AG04449 (cell line): ENCODE measurements at regions not wholly inside any gene's neighbourhood (a gene's known extent, or its start where the extent isn't known, plus 50 kb on each side); places are given as distances from the start of the nearest gene placed in this dataset.

ENCODE experiments used
- CTCF ChIA-PET: fragments of 350-600 bp; formaldehyde crosslinking; extraction: SDS; loops from one replicate; lab custom pipeline; 2021; ENCODE audit warnings: antibody characterized with exemption; lab: Yijun Ruan, JAX
- POLR2A ChIA-PET: fragments of 400-600, 350-600 bp; formaldehyde crosslinking; extraction: SDS; loops from one replicate; lab custom pipeline; 2020; ENCODE audit warnings: antibody characterized with exemption, inconsistent platforms; lab: Yijun Ruan, JAX
- DNase-seq: peaks from one replicate; pipeline ENCODE4 v3.0.0-alpha.2; 2010; ENCODE audit warnings: low read depth, low spot score
- H3K4me3 ChIP-seq: 2 replicates; pipeline ENCODE4 v1.5.1; 2011; ENCODE audit warnings: low read depth, mild to moderate bottlenecking, control low read depth, low read length
- TF ChIP-seq, protein P1 (sequence below): IDR thresholded peaks from one replicate; pipeline ENCODE4 v1.5.1; 2011; ENCODE audit warnings: mild to moderate bottlenecking, moderate library complexity, low read length, control low read depth, inconsistent platforms; ENCODE audit not compliant: insufficient read depth; ENCODE audit errors: missing control alignments

DNA sequence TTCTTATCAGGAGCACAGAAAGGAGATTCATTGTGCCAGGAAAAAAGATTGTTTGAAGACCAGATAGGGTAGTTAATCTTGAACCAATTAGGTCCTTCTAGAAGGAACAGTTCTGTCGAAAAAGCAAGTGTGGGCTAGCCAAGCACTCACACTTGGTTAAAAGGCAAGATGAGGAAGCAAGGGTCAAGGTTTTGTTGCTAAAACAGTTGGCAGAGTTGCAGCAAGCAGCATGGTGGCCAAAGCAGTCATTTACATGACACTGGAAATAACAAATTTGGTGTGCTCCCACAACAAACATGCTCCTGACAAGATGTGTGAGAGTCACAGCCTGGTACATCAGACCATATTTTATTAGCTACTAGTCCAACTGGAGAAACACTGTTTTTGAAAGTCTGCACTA is 228.0 kb upstream of the CFAP20DC start:
- CTCF ChIA-PET = no interaction called here

DNA sequence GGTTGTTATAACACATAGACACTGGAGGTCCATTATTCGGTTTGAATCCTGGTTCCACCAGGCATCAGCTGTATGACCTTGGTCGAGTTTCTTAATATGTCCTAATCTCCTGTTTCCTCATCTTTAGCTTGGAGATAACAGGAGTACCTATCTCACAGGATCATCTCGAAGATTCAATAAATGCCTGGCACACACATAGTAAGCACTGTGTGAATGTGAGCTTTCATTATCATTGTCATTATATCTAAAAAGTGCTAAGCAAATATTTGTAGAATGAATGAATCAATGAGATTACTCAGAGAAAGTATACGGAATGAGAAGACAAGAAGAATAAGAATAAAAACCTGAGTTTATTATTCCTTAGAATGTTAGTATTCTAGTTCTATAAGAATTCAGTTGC is 227.4 kb upstream of the CFAP20DC start:
- ChIA-PET POLR2A (interaction anchor here (0.8 kb wide), 1 partner anchor 9 kb away, joined by 3 read pairs; no protein-coding TSS in a partner anchor), CTCF (no interaction called here)
- TF ChIP-seq, protein P1, sequence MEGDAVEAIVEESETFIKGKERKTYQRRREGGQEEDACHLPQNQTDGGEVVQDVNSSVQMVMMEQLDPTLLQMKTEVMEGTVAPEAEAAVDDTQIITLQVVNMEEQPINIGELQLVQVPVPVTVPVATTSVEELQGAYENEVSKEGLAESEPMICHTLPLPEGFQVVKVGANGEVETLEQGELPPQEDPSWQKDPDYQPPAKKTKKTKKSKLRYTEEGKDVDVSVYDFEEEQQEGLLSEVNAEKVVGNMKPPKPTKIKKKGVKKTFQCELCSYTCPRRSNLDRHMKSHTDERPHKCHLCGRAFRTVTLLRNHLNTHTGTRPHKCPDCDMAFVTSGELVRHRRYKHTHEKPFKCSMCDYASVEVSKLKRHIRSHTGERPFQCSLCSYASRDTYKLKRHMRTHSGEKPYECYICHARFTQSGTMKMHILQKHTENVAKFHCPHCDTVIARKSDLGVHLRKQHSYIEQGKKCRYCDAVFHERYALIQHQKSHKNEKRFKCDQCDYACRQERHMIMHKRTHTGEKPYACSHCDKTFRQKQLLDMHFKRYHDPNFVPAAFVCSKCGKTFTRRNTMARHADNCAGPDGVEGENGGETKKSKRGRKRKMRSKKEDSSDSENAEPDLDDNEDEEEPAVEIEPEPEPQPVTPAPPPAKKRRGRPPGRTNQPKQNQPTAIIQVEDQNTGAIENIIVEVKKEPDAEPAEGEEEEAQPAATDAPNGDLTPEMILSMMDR = no peak
- no peak overlapping the region for H3K4me3 ChIP-seq
- DNase-seq = no peak

More for the DNA sequence above, 228.0 kb upstream of the CFAP20DC start:
- POLR2A ChIA-PET = no interaction called here
- H3K4me3 ChIP-seq = no peak overlapping the region
- no peak for DNase-seq
- TF ChIP-seq, protein P1 = no peak

DNA sequence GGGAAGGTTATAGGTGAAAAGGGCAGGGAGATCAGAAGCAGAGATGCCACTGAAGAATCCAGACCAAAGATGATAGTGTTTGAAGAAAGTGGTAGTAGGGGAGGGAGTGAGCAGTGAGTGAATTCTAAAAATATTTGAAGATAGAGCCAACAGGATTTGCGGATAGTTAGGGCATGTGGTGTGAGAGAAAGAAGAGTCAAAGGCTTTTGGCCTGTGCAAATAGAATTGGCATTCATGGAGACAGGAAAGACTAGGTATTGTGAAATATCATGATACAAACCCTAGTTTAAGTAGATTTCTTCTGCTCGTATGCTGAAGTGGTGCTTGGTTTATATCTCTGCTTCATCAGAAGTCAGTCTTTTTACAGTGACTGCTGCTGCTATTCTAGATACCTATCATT is 224.2 kb upstream of the CFAP20DC start:
- TF ChIP-seq, protein P1 = no peak
- ChIA-PET CTCF (no interaction called here), POLR2A (no interaction called here)
- no peak for DNase-seq
- H3K4me3 ChIP-seq = no peak overlapping the region

DNA sequence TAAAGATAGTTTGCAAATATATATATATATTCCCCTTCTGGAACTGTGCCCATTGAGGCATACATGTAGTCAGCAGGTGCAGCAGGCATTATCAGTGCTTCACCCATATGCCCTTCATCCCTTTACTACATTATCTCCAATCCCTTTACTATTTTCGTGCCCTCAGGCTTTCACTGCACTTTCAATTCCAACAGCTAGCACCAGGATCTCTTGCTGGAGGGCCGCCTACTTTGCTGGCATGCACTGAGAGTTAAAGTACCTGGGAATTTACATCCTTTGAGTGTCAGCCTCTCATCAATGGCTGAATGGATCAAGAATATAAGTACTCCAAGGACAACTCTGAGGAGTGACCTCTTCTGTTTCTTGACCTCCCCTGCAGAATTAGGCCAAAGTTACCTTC is 222.1 kb upstream of the CFAP20DC start:
- no peak overlapping the region for H3K4me3 ChIP-seq
- TF ChIP-seq, protein P1 = no peak
- POLR2A ChIA-PET = no interaction called here
- CTCF ChIA-PET = no interaction called here
- no peak for DNase-seq

DNA sequence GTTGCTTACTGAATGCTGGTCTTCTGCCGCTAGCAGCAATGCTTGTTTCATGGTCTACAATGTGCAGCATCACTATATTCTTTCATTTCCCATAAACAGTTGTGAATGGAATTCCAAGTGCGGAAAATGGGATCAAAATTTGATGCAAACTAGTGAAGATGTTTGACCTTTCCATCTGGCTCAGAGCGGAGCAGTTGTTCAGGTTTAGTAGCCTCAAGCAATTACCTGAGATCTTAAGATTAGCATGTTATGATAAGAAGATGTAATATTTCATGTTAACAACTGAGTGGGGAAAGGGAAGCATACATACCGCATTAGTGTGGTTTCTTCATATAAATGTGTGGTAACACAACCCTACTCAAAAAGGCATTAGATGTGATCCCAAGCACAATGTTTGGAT is 221.1 kb upstream of the CFAP20DC start:
- POLR2A ChIA-PET = no interaction called here
- DNase-seq = no peak
- H3K4me3 ChIP-seq = no peak overlapping the region
- CTCF ChIA-PET = interaction anchor here (1.3 kb wide), 1 partner anchor 63 kb away, joined by 3 read pairs; no protein-coding TSS in a partner anchor
- TF ChIP-seq, protein P1 = no peak

DNA sequence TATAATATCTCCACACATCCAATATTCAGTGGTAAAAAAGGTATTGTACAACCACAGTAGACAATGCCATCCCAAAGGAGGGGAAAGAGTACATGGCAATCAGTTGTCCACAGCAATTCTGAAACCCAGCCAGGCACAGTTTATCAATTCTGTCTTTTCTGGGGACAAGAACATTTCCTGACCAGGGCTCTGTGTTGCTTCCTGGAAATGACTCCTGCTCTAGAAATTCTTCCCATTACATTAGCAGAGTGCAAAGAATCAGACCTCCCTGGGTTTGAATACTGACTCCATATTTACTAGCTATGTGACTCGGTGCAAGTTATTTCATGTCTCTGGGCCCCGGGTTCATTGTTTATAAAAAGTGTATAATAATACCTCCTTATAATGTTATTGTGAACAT is 220.4 kb upstream of the CFAP20DC start:
- no peak for DNase-seq
- ChIA-PET POLR2A (no interaction called here), CTCF (interaction anchor here (1.3 kb wide), 1 partner anchor 64 kb away, joined by 3 read pairs; no protein-coding TSS in a partner anchor)
- TF ChIP-seq, protein P1 = no peak
- H3K4me3 ChIP-seq = no peak overlapping the region
